NCI-H526 (cell line): ENCODE measurements at regions not wholly inside any gene's neighbourhood (a gene's known extent, or its start where the extent isn't known, plus 50 kb on each side); places are given as distances from the start of the nearest gene placed in this dataset.
A peak's percentile ranks its signal among the peaks of the same experiment; 100 is the strongest.

Experiments
- DNase-seq, 2 experiments: peaks; one replicate each; lab custom pipeline; 2025; lab: John Stamatoyannopoulos, UW

DNA sequence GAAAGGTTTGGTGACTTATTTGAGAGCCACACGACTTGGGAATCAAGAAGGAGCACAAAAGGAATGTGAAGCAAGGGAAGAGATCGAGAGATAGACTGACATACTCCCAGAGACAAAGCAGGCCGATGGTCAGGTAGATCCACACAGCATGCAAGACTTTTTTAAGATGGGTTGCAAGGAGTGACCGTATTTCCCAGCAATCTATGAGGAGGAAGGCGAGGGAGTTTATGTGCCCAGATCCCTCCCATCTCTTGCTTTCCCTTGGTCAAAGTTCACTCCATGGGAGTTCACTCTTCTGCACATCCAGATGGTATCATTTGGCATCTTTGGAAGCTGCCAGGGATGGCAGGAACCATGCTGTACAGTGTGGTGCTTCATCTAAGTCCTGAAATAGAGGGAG, 148.9 kb downstream of the RMI1 start:
- DNase-seq, result no peak

DNA sequence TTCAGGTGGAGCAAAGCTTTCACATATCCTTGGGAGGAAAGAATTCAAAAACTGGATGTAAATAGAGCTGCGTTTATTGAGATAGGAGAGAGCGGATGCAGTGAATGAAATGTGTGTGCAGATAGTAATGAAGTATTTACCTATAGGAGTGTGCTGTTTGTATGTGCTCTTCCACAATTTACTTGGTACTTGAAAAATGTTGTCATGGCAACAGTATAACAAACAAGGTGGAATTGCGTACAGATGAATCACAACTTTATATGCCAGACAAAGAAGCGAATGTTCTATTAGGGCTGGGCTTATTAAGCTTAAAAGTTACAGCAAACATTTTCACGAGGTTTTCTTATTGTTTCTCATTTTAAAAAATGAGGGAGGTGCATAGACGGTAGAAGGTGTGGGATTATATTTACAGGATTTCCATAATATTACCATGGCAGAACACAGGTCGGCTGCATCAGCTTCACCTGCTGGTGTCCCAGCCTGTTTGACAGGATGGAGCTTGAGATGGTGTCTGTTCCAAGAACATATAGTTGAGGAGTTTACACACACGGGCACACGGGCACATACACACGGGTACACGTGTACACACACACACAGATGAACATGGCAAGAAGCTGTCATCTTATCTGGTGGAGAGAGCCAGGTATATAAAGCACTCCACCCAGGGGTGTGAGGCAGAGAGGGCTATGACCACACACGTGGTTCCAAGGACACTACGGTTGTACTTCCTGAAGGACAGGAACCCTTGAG, 155.7 kb downstream of the RMI1 start:
- peak in 1 of 2 experiments; percentile 24 for DNase-seq

DNA sequence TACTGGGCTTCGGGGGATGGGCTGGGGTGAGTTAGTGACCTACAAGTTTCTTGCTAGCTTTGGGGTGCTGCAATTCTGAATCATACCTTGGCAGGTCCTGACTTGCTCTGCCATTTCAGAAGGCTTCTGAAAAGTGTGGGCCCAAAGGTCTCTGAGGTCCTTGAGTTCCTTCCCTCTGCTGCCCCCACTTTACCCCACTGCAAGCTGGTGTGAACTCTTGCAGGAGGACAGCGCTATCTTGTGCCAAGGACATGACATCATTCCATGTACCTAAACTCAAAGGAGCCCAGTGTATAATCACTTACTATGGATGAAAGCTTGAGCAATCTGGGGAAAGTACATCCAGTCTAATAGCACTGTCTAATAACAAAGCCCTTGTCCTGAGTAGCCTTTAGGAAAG, 157.4 kb downstream of the RMI1 start:
- DNase-seq, result no peak

DNA sequence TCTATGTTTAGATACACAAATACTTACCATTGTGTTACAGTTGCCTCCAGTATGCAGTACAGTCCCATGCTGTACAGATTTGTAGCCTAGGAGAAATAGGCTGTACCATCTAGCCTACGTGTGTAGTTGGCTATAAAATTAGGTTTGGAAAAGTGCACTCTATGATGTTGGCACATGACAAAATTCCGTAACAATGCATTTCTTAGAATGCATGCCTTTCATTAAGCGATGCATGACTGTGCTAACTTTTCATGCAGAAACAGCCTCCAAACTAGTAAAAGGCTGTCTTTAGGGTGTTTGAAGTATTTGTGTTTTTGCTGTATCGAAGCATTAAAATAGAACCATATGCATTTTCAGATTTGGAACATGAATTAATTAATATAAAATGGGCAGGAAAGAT, 157.9 kb downstream of the RMI1 start:
- no peak for DNase-seq

DNA sequence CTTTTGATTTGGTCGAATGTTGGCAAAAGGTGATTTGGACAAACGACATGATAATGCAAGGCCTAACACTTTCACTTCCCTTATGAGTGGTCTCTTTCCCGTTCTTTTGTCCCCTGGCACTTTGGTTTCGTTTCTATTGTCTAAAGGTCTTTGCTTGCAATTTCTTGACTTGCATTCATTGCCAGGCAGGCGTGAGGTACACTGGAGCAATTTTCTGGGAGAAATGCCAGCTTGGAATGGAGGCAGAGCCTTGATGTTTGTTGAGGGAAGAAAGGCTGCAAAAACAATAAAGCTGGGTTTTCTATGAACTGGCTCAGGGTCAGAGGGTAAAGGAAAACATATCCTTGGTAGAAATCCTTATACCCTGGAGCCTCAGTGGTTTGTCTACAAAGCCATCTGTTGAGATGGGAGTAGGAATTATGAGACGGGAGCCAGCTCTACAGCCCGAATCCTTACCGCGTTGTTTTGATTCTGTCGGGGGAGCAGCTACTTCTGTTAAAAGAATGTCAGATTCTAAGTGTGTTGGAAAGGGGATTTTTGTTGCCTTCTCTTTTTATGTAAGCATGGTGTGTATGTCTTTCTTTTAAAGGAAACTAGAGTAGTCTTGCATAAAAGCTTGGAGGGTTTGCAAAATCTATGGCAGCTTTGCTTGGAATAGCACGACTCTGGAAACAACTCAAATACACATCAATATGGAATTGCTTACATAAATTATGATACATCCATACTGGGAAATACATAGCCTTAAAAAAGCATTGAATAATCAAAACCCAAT, 158.9 kb downstream of the RMI1 start:
- DNase-seq, result no peak

DNA sequence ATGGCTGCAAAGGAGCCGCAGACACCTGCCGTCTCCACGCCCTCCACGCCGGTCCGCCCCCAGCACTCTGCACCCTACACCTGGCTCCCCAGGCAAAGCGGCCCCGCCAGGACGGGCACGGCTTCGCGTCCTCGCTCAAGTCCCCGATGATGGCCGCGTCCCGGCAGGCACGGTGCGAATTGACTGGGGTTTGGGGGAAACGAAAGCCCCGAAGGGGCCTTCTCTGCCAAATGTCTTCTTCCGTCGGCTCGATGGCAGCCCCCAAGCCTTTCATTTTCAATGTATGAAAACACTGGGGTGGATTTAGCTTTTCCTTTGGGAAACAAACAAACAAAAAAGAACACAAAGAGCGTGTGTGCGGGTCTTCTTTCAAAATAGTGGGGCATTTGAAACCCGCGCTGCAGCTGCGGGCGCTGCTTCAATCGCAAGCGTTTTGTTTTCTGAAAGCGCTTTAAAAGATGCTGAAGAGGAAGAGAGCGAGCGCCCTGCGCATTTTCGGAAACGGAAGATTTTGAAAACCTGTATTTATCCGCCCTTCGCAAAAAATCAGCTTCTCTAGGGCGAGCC, 160.0 kb downstream of the RMI1 start:
- peak in 1 of 2 experiments; percentile 66 for DNase-seq

DNA sequence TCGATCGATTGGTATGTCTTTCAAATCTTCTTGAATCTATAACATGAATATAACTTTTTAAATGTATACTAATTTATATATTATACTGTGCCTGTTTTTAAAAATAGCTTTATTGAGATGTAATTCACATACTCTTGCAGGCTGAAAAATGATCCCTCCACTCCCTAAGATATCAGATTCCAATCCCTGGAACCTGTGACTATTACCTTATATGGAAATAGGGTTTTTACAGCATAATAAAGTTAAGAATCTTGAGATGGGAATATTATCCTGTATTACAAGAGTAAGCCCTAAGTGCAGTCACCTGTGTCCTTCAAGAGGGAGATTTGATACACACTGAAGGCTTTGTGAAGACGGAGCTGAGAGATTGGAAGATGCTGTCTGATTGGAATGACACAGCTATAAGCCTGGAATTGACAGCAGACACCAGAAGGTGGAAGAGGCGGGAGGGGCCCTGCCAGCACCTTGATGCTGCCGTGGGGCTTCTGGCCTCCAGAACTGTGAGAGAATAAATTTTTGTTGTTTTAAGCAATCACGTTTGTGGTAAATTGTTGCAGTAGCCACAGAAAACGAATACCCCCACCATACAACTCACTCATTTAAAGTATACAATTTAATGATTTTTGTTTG, 161.3 kb downstream of the RMI1 start:
- peak in 1 of 2 experiments; percentile 20 for DNase-seq

DNA sequence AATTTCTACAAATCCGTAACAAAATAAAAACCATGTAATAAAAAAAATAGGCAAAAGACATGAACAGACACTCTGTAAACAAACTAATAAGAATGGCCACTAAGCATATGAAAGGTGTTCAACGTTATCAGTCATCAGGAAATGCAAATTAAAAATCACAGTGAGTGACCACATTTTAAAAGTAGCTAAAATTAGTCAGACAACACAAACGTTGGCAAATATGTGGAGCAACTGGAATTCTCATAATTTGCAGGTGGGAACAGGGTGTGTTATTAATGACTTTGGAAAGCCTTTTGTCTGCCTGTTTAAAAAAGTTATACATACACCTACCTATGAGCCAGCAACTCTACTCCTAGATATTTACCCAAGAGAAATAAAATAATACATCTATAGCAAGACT, 164.4 kb downstream of the RMI1 start:
- no peak for DNase-seq

DNA sequence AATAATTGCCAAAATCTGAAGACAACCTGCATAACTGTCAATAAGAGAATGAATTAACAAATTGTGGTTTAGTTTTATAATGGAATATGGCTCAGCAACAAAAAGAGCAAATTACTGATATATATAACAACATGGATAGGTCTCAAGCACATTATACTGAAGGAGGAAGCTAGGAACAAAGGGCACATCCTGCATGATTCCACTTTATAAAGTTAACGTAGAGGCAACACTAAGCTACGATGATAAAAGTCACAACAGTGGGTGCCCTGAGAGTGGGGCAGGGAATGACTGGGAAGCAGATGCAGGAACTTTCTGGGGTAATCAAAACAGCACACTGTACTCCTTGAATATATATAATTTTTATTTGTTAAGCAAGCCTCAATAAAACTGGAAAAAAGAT, 165.2 kb downstream of the RMI1 start:
- no peak for DNase-seq

DNA sequence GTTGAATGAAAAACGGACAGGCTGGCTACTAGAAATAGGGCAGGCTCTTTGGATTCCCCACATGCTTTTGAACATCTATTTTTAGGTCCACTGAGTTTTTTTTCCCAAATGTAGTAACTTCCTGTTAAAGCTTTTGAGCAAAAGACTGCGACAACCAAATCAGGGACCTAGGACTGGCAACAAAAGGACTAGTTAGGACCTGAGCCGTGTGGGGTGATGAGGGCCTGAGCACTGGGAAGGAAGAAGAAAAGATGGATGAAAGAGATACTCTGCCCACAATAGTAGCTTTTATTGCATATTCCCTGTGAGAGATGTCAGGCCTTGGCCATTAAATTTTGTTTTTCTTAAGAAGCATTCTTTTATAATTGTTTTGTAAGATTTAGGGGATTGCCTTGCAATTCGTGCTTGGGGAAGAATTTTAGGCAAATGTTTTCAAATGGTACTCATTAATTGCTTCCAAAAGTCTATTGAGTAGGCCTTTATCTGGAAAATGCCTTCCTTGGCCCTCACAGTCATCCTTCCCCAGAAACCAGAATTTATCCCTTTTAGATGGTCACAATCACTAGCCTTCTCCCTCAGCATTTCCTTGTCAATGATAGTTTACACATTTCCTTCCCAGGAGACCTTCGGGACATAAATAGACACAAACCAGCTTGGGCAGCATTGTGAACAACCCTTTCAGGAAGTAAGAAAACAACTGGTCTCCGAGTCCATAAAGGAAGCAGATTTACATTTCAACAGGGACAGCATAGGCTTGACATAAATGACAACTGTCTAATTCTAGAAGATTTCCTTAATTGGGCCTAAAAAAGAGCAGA, 166.5 kb downstream of the RMI1 start:
- DNase-seq, result no peak

DNA sequence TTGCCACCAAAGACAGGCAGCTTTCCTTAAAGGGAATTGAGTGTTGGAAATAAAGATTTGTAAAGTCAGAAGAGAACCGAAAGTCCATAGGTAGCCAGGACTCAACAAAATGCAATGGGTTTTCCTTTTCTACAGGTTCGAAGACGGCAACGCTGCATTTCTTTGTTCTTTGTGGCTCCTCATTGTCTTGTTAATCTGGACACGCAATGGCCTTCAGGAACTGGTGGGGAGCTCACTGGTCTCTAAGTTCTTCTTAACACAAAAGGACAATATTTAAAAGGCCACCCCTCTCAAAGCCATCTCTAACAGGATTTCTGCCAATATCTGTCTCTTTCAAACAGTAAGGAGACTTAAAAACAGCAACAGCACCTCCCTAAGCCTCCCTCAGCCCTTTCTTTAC, 170.6 kb downstream of the RMI1 start:
- no peak for DNase-seq

DNA sequence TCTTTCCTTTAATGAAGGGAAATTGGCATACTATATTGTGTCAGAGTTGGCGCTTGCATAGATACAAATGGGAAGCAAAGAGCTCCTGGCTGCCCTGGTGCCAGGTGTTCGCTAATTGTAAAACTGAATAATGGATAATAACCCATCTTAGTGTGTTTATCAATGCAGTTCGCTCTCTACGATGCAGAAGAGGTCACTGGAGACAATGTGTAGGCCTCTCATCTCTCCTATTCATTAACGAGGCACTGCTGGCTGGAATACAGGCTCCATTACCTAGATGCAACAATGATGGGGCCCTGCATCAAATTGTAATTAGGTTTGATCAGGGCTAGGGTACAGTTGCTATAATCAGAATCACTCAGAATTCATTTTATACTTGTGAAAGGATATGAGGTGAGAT, 171.0 kb downstream of the RMI1 start:
- DNase-seq, result no peak

DNA sequence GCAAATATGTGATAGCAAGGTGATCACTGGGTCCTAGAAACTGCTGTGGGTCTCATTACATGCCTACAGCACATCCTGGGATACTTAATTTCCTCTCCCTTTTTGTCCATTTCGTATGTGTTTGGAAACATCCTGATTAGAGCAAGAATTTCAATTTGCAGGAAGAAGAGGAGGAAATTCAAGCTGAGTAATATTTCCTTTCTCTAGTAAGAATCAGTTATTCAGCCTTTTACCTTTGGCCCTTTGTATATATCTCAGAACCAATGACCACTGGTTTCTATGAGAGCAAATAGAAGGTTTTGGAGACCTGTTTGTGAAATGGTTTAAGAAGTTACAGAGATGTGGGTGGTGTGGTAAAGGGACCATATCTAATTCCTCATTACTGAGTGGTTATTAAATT, 171.6 kb downstream of the RMI1 start:
- DNase-seq, result no peak

DNA sequence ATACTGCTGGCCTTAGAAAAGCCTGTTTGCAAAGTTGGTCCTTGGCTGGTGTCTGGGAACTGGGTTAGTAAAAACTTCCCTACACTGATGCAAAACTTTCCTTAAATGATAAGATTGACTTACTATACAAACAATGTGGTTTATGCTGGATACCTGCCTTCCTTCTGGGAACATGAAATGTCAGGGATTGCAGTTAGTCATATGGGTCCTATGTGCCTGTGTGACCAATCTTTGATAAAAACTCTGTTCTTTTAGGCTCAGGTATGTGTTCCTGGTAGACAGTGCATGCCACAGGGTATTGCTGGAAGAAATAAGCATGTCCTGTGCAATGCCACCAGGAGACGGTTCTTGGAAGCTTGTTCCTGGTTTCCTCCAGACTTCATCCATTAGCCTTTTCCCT, 173.3 kb downstream of the RMI1 start:
- no peak for DNase-seq

DNA sequence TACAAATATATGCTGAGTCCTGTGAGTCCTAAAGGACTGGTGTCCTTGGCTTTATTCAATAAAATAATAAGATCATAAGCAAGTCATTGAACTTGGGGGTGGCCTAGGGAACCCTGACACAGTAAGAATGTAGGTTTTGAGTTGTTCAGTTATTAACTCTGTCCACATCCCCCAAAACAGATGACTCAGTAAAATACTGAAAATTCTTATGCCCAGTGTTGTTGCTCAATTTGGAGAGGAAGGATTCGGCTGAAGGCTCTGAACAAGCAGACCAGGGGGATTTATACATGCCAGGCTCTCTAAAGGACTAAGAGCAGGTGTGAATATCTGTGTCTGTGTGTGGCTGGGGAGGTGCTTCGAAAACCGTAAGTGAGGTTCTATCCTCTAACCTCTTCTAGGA, 173.7 kb downstream of the RMI1 start:
- no peak for DNase-seq

DNA sequence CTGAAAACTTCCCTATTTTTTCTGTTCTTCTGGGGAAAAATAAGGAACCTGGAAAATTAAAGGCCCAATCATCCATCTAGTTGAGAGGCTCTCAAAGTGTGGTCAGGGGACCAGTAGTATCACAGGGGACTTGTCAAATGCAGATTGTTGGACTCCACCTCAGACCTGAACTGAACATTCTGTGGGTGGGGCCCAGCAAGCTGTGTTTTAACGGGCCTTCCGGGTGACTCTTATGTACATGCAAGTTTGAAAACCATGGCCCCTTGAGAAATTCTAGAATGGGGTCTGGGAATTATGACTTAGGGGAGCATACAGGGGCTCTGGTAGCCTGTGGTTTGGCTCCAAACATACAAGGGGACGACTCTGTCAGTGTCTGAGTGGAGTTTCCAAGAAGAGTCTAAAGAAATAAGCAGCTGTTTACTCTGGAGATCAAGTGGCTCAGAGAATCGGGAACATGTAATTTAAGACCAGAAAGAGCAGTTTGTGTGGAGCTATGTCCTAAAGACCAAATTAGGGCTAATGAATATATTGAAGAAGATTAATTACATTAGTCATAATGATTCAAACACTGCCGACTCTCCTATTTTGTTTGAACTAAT, 177.4 kb downstream of the SLC28A3 start:
- DNase-seq, result no peak

DNA sequence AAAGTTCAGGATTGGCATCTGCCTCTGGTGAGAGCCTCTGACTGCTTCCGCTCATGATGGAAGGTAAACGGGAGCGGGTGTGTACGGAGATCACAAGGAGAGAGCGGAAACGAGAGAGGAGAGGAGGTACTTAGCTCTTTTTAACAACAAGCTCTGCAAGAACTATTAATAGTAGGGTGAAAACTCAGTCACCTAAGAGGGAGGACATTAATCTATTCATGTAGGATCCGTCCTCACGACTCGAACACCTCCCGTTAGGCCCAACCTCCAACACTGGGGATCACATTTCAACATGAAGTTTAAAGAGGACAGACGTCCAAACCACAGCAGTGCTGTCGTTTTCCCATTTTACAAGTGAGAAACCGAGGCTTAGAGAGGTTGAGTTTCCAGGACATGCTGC, 173.7 kb downstream of the SLC28A3 start:
- DNase-seq, result no peak

DNA sequence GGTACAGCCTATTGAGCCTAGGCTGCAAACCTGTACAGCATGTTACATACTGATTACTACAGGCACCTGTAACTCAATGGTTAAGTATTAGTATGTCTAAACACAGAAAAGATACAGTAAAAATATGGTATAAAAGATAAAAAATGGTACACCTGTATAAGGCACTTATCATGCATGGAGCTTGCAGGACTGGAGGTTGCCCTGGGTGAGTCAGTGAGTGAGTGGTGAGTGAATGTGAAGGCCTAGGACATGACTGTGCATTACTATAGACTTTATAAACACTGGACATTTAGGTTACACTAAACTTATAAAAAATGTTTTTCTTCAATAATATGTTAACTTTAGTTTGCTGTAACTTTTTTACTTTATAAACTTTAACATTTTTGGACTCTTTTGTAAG, 171.3 kb downstream of the SLC28A3 start:
- DNase-seq, result no peak

DNA sequence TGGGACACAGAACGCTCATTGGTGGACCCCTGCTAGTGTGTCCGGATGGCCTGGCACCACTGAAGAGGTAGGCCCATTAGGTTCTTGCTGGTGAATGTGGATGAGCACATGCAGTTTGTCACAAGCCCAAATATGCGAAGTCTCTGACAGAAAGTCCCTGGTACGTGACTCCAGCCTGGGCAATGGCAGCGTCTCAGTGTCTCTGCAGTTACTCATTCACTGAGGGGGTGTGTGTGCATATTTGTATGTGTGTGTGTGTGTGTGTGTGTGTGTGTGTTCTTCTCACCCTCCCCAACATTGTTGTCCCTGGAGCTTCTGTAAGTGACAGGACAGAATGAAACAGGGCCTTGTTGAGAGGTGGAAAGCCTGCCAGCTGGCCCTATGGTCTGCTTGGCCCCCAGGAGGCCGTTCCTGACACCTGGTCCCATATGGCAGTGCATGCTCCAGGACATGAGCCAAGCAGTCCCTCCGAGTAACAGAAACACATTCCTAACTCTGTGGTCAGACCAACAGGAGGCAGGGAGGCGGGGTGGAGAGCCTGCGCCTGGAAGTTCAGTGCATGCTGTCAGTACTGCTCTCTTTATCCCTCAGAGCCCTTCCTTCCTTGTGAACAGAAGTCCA, 169.9 kb downstream of the SLC28A3 start:
- no peak for DNase-seq

DNA sequence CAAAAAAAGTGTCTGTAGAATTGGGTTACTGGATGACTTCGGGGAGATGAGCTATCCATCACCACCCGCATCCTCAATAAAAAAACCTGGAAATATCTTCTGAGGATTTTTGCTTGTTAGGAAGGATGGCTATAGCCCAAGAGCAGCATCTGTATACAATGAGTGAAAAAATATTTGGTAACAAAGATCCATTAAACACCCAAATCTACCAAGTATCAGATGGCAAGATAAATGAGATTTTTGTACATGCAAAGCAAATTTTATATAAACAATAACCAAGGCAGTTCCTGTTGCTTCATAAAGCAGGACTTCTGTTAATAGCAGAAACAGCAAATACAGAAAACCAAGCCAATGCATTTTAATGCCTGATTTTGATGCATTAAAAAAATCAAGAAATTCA, 166.6 kb downstream of the SLC28A3 start:
- DNase-seq, result no peak

DNA sequence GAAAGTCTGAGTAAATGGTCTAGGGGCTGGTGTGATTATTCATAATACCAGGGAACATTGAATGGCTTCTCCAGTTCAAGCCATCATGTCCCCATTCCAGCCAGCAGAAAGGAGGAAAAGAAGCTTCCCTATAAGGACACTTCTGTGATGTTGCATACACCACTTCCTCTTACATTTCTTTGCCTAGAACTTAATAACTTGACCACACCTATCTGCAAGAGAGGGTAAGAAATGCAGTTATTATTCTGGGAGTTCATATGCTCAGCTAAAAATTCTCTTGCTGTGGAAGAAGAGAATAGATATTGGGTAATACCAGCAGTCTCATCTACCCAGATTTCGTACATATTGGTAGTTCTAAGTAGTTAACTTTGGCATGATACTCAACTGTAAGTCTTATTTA, 166.1 kb downstream of the SLC28A3 start:
- DNase-seq, result no peak
